Posterior cingulate gyrus (tissue), 11 donors: ENCODE measurements at regions not wholly inside any gene's neighbourhood (a gene's known extent, or its start where the extent isn't known, plus 50 kb on each side); places are given as distances from the start of the nearest gene placed in this dataset.

Experiments
- DNase-seq, 10 donors: peaks; one replicate each; pipeline versions ENCODE4 v3.0.0 to v3.0.0-alpha.2; 2020 to 2021; ENCODE audit warnings: mixed read lengths in 3 of 10
- intact Hi-C: fragments of 100-400 bp; cut with DNase I; formaldehyde crosslinking; loops from one replicate; pipeline ENCODE4 v1.15.1; 2023

DNA sequence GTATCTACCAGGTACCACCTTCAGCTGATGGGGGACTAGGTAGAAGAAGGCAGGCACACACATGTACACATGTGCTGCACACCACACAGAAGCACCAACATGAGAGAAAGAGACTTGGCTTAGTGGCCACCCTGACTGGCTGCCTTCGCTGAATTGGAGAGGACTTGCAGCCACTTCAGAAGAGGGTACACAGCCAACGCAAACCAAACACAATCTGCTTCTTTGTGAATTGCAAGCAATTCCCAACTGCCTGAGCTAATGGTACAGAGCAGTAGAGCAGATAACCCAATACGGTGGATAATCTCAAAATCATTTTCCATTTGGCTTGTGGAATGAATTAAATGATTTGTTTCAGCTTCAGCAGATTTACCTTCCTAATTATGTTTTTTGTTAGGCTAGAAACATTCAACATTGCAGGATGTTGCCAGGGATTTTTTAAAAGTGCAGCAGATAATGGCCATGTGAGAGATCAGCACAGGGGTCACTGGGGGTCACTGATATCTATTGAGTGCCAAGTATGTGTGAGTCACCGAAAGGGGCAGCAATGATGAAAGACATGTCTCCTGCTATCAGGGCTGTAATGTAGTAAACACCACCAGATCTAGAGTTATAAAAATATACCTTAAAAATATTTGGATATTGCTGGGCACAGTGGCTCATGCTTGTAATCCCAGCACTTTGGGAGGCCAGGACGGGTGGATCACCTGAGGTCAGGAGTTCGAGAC, 652.6 kb downstream of the BCL11A start:
- no peak for DNase-seq
- intact Hi-C loops = no loop called here

DNA sequence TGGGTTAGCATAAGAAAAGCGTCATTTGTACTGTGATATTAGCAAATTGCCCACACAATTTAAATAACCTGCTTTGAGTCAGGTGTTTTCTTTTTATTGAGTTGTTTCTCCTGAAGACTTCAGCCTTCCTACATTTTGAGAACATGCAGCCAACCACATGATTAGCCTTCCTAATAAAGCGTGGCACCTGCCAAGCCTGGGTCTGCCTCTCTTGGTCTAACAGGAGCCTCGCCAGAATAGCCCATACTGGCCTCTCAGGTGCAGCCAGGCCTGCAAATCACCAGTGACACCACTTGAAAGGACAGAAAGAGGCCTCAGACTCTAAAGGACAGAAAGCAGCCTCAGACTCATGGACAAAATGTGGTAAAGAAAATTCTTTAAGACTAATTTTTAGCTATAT, 653.8 kb downstream of the BCL11A start:
- intact Hi-C loops = no loop called here
- DNase-seq = no peak

DNA sequence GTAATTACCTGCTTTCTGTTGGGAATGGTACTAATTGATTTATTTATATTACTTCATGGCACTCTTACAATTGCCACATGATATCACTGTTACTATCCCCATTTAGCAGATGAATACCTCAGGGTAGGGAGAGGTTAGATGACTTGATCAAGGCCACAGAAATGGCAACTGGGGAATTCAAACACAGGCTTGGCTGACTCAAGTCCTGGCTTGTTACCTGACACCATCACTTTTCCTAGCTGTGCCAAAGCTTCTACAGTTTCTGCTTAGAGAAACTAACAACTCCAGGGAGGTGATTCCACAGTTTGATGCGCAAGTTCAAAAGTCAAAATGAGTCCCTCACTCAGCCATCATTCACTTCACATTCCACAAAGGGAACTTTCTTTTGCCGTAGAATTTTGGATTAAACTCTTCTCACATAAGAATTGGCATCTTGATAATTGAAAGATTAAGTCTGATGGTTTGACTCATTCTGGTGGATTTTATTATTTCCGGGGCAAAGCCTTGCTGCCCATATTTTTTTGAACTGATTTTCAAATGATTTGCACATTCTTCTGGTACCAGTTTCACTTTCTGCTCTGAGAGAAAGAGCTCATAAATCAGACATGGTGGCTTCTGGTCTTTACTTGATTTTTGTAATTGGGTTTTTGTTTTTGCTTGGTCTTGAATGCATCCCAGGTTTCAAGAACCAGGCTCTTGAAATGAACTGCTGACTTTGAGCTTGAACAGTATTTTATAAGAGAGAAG, 656.8 kb downstream of the BCL11A start:
- no peak for DNase-seq
- intact Hi-C loops = no loop called here

DNA sequence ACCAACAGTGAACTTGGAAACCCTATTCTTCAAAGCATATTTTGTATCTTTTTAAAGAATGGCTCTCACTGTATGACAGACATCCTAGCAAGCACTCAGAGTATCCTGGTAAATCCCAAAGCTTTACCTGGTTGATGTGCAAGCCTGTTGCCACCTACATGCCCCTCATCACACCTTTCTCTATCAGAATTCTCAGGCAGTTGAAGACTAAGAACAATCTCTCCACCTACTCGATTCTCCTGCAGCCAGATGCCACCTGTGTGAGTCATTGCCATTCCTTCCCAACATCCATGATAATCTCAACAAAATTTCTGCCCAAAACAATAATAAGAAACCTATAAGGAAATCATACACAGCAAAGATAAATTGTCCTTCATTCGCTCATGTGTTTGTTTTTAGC, 659.8 kb downstream of the BCL11A start:
- no peak for DNase-seq
- intact Hi-C loops = no loop called here

DNA sequence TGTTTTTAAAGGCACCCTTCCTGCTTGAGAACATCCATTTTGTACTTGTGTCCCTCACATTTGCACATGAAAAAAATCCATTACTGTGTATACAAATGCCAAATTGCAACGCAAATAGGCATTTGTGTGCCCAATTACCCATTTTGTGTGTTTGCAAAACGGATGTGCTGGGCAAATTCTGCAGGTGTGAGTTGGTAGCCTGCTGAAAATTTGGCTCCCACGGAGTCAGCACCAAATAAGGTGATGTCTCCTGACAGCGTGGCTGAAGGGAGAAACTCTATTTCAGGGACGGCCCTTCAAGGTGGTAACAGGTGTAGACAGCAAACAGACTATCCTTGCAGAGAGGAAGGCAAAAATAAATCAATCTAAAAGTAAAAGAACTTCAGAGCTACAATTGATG, 661.1 kb downstream of the BCL11A start:
- no peak for DNase-seq
- intact Hi-C loops = no loop called here

DNA sequence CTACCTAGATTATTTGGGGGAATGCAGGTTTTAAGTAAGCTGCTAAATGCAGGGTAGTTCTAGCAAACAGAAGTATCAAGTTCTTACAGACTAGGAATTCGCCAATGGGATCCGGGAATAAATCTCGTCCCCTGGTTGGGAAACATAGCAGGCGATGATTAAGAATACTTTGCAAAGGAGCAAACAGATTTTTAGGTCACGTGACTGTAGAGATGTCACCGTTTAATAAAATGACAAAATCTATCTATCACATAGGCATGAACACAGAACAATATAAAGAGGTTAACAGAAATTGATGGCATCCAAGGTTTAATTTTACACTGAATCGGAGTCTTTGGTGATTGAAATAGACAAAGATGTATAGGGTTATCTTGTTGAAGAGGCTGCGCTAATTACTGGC, 664.1 kb downstream of the BCL11A start:
- intact Hi-C loops = no loop called here
- DNase-seq = no peak

DNA sequence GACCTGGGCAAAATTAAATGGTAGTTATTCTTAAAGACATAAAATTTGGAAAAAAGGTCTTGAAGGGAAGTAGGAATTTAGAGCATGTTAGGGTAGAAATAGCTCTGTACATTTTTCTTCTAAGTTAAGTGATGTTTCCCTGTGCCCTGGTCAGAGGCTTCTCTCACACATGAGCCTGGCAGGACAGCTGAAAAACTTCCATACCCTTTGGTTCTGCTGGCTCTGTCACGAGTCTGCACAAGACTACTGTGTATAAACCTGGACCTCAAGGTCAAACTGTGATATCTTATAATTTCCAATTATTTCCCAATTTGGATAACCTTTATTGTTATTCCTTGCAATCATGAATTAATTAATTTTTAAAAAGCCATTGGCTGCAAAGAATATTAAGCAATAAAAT, 664.7 kb downstream of the BCL11A start:
- intact Hi-C loops = no loop called here
- DNase-seq = no peak

DNA sequence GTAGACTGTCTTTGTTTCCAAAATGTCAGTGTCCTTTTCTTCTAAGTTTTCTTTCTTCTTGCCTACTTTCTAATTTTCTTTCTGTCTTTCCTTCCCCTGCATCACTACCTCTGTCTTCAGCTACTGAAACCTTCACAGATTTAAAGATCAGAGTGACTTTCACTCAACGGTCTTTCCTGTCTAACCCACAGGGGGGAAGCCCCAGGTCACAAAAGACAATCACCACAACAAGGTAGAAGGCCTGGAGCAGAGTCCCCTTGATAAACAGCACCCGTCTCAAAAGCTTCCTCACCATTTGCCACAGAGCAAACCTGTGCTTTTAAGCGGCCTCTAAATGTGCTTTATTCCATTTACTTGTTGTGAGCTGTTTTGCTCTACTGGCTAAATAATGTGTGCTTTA, 665.4 kb downstream of the BCL11A start:
- intact Hi-C loops = no loop called here
- no peak for DNase-seq

DNA sequence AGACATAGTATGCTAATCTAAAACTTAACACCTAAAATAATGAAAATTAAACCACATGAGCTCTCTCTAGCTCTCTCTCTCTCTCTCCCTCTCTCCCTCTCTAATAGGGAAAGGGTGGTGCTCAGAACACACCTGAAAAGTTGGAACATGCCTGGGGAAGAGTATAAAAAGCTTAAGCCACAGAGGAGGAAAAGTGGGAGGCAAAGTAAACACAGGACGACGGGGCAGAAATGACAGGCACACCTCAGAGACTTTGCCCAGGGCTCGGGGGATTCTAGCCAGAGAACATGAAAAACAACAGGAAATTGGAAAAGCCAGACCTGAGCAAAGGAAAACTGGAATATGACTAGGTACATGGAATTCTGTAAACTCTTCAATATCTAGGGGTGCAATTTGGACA, 666.1 kb downstream of the BCL11A start:
- intact Hi-C loops = no loop called here
- no peak for DNase-seq

DNA sequence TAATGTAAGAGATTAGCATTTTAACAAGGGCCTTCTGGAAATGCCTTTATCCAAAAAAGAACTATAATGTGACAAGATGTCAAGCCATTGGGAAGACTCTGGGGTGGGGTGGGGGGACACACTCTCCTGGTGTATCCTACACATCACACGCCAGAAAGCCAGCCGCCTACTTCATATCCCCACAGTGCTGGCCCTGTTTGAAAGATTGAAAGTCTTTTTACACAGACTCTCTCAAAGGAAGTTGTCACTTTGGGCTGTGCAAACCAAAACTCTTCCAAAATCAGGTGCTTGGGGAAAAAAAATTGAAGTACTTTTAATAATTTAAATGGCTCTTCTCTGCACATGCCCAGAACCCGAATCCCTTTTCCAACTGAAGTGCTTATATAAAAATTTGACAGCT, 666.7 kb downstream of the BCL11A start:
- intact Hi-C loops = no loop called here
- DNase-seq = no peak

DNA sequence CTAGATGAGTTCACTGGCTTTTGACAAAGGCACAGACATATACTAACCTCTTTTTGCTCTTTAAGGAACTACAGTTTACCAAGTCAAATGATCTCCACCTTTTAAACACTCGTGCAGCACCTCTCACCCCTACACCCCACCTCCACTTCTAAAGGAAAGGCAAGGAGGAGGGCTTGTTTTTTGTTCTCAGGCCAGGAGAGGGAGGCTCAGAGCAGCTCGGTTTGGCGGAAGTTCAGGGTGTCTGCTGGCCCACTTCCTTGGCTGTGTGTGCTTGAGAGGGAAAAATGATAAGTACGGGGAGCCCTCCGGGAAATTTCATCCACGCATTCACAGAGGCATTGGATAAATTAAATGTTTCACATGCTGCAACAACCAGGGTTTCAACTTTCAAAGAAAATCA, 667.9 kb downstream of the BCL11A start:
- no peak for DNase-seq
- intact Hi-C loops = no loop called here

DNA sequence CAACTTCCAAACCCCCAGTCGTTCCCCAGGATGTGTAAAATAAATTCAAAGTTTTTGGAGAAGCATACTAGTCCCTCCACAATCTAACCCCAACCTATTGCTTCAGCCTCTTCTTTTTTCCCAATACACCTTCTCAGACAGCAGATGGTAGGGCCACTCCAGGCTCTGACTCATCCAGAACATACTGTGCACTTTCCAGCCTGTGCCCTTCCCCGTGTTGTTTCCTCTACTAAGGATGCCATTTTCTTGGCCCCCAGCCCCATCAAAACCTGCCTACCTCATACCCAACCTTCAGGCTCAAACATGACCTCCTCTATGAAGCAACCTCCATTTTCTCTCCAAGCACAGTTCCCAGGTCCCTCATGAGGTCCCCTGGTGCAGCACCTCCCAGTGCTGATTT, 669.3 kb downstream of the BCL11A start:
- no peak for DNase-seq
- intact Hi-C loops = no loop called here

DNA sequence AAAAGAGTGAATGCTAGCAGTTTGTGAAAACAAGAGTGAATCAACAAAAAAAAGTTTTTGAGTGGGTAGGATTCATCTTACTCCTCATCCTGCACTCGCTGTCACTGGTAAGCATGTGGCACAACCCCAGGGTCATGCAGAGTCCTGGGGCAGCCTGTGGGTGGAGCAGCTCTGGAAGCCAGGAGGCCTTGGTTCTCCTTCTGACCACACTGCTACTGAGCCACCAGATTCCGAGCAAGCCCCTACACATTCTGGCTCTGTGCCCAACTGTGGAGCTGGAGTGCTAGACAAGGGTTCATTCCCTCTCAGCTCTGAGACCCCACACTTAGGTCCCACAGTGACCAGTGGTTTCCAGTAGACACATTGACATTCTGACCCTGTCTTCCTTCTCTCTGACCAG, 670.6 kb downstream of the BCL11A start:
- intact Hi-C loops = no loop called here
- no peak for DNase-seq

DNA sequence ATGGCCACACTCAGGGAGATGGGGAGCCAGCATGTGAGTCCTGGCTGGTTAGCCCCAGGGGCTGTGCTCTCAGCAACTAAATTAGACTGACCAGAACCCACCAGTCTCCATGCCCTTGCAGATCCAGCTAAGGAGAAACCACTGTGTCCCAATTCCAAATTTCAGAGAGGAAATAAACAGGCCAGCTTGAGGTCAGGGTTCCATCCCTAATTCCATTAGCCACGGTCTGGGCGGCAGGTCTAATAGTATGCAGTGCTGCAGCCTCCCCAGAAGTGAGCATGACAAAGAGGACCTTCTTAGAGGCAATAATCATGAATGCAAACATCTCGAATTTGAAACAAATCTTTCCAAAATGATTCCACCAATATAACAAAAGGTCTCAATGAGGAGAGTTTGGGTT, 671.2 kb downstream of the BCL11A start:
- no peak for DNase-seq
- intact Hi-C loops = no loop called here

DNA sequence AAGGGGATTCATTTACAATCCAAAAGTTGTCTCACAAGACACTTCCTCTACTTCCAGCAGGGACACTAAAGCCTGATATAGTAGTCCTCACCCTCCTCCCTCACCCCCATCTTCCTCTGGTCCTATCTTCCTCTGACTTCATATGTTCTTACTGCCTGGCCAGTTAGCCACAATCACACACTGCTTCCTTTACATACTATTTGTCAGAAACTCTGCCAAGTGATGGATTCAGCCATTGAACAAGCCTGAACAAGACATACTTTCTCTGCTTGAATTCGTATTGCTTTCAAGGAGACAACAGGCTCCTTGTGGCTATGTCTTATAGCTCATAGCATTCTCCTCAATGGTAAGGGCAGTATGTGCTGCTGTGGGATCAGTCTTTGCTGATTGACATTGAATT, 672.2 kb downstream of the BCL11A start:
- intact Hi-C loops = no loop called here
- DNase-seq = no peak

DNA sequence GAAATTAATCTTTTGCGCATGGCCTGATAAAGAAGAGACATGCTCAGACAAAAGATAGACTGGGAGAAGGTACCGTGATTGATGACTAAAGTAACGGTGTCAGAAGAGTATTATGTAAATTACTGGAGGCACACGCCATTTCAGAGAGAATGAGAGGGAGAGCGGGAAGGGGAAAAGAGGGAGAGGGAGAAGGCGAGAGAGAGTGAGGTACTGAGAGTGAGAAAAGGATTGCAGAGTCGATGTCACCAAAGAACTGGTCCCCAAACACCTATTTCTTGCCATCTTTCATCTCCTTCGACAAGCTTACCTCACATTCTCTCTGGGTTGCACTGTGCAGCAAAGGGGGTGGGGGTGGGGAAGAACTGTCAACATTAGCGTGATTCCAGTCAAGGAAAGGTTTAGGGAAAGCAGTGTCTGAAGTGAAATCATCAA, 673.7 kb downstream of the BCL11A start:
- intact Hi-C loops = no loop called here
- DNase-seq = no peak

DNA sequence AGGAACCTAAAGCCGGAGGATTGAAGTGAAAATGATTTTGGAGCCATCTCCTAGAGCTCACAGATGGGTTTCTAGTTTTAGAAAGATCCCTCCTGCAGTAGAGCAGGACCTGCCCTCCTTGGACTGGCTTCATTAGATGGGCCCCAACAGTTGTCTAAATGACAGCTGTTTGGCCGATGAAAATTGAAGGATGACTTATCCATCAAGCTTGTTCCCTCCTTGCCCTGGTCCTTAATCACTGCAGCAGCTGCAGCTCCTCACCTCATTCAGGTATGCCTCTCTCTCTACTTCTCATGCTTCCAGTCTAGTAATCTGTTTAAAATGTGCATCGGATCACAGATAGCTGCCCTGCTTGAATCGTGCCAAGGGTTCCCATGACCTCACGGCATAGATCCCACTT, 677.6 kb downstream of the BCL11A start:
- no peak for DNase-seq
- intact Hi-C loops = no loop called here

DNA sequence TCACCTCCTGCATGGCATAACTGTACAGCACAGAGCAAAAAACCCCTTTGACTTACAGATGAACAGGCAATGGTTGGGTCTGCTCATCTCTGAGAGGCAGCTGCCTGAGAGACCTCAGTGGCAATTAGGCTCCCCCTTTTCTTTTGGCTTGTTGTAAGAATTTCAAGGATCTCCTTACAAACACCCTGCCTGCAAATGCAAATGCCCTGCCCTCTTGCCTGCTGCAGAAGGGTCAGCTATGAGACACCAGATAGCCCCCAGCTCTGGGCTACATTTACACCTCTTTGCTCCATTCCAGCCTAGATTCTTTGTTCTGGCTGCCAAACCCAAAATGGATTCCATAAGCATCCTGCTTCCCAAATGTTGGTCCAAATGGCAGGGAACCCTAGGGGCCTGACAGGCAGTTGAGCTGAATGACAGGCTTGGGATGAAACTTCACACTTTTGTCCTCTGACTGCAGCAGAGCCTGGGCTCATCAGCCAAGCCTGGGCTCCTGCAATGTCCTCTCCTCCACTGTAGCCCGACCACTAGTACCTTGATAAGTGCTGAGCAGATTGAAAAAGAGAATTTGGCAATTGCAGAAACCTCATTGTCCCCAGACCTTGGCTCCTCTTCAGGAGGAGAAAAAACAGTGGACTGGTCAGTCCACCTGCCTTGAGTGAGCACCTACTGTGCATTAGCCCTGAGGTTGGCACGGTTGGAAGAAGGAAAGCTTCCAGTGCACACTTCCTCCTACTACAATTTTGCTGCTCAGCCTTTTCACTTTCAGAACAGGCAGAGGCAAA, 678.3 kb downstream of the BCL11A start:
- intact Hi-C loops = no loop called here

DNA sequence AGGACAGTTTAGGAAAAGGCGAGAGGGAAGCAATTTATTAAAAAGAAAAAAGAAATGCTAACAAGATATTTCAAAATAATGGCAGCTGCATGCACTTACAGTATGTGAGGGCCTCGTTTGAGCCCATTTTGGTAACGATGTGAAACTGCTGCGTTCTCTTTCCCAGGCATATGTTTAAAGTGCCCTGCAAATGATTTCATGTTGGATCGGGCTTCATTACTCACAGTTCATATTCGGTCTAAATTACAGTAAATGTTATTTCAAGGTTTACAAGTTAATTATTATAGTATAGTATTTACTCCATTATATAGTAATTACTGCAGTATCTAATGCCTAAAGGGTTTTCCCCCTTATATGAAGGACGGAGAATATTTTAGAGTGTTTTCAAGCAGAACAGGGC, 679.1 kb downstream of the BCL11A start:
- intact Hi-C loops = no loop called here
- no peak for DNase-seq

More for the DNA sequence above, 678.3 kb downstream of the BCL11A start:
- no peak for DNase-seq

DNA sequence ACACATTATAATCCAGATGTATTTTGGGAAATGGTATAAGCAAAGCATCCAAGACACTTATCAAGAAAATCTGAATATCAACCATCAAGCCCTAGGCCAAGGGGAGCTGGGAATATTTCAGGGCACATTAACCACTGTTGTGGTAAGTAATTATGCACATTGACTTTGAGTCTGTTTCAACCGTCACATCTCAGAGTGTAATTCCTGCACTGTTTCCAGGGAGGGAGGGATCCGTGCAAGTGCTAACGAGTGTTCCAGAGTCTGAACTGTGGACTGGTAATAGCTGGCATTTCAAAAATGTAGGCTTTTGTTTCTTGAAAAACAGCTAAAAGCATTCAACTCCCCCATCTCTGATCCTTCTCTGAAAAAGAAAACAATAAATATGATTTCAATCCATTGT, 681.6 kb downstream of the BCL11A start:
- intact Hi-C loops = no loop called here
- no peak for DNase-seq

DNA sequence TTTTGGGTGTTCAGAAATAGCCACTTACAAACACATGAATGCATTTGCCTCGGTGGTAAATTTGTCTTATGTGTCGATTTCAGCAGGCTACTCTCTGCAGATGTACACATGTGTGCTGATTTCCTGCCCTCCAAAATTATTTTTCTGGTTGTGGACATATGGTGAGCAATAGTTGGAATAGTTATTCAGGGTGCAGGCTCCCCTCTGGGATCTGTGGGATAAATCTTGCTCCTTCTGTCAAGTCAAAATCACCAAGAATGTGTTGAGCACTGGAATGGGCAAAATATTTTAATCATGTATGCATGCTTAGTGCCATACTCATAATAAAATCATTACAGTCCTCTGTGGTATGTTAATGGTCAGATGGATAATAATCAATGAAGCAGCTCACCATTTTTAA, 684.5 kb downstream of the BCL11A start:
- DNase-seq = no peak
- intact Hi-C loops = no loop called here

DNA sequence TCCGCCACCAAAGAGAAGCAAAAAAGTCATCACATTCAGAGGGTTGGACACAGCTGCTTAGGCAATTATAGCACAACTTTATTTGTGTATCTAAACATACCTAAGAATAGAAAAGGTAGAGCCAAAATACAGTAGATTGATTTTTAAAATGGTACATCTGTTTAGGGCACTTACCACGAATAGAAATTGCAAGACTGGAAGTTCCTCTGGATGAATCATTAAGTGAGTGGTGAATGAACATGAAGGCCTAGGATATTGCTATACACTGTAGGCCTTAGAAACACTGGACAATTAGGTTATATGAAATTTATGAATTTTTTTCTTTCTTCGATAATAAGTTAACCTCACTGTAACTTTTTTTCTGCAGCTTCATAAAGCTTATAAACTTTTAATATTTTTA, 687.0 kb downstream of the BCL11A start:
- intact Hi-C loops = no loop called here
- DNase-seq = no peak
